IPS DF 6.9 (cell line): ENCODE measurements at regions not wholly inside any gene's neighbourhood (a gene's known extent, or its start where the extent isn't known, plus 50 kb on each side); places are given as distances from the start of the nearest gene placed in this dataset.
"Not testable (repeated sequence)": the region's sequence is repeated elsewhere in the genome, so short reads cannot be mapped to it uniquely, and the experiment has no call there.

ENCODE experiments used
- DNase-seq: peaks from one replicate; pipeline ENCODE4 v3.0.0-alpha.2; 2013; ENCODE audit warnings: low read depth, low spot score
- H3K27ac ChIP-seq: one replicate; pipeline ENCODE4 v1.5.1; 2013; ENCODE audit warnings: low read length, control low read depth
- H3K27me3 ChIP-seq: 2 replicates; pipeline ENCODE4 v1.6.1; 2013; ENCODE audit warnings: mild to moderate bottlenecking, low read length; ENCODE audit not compliant: control insufficient read depth, insufficient read depth
- H3K36me3 ChIP-seq: 2 replicates; pipeline ENCODE4 v1.6.1; 2013; ENCODE audit warnings: low read length; ENCODE audit not compliant: control insufficient read depth, insufficient read depth
- H3K4me1 ChIP-seq: 2 replicates; pipeline ENCODE4 v1.6.1; 2013; ENCODE audit warnings: low read length; ENCODE audit not compliant: control insufficient read depth, insufficient read depth
- H3K4me3 ChIP-seq: 2 replicates; pipeline ENCODE4 v1.5.1; 2013; ENCODE audit warnings: mild to moderate bottlenecking, low read length
- H3K9me3 ChIP-seq: 2 replicates; pipeline ENCODE4 v1.6.1; 2013; ENCODE audit warnings: low read length, inconsistent platforms; ENCODE audit not compliant: control insufficient read depth, insufficient read depth
- WGBS: extraction: QIAGEN DNeasy Blood & Tissue Kit; methylation state at CpG from one replicate; pipeline ENCODE4 v1.1.7; 2013; ENCODE audit warnings: mixed read lengths, missing lambda C conversion rate; ENCODE audit not compliant: insufficient read length, insufficient coverage; 5-methylcytosine and 5-hydroxymethylcytosine counted together

DNA sequence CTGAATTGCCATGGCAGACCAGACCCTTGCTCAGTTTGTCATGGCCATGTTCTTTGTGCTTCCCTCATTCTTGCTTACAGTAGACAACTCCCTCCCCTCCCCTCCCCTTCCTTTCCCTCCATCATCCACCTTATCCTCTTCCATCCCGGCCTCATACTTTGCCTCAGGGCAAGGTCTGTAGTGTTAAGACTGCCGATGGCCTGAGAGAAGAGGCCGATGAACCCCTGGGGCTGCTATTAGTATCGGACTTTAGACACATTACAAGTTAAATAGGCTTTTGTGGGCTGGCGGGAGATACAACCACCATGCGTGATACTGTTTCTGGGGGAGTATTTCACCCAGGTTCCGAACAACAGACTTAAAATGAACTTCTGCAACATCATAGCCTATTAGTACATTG is 364.5 kb upstream of the ZFHX3 start:
- Histone ChIP-seq H3K27me3 (no peaks in the 10 kb centered on the region; the same call in 1 of the 2 replicates), H3K27ac (no peak overlapping the region), H3K4me3 (no peak overlapping the region), H3K4me1 (no peaks in the 10 kb centered on the region), H3K36me3 (no peaks in the 10 kb centered on the region), H3K9me3 (no peaks in the 10 kb centered on the region)
- no CpG with 5 or more reads among the region's 7 CpGs for WGBS
- no peak for DNase-seq

DNA sequence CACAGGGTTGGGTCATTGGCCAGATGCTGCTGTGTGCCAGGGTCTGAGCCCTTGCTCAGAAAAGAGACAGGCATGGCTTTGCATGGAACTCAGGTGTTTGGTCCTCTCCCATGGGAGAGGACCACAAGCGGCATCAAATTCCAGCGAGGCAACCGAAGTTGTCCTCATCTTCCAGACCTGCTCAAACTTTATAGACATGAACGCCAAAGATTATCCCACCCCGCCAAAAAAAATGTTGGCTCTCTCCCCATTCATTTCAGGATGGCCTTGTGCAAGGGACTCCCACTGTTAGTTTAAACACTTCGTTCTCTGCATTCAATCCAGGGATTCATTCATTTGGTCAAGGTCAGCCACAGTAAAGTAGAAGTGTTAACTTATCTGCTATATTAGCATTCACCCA is 360.8 kb upstream of the ZFHX3 start:
- Histone ChIP-seq H3K4me1 (no peaks in the 10 kb centered on the region), H3K4me3 (no peak overlapping the region), H3K36me3 (no peaks in the 10 kb centered on the region), H3K9me3 (no peaks in the 10 kb centered on the region), H3K27me3 (no peaks in the 10 kb centered on the region; the same call in 1 of the 2 replicates), H3K27ac (no peak overlapping the region)
- no peak for DNase-seq
- no CpG with 5 or more reads among the region's 6 CpGs for WGBS

DNA sequence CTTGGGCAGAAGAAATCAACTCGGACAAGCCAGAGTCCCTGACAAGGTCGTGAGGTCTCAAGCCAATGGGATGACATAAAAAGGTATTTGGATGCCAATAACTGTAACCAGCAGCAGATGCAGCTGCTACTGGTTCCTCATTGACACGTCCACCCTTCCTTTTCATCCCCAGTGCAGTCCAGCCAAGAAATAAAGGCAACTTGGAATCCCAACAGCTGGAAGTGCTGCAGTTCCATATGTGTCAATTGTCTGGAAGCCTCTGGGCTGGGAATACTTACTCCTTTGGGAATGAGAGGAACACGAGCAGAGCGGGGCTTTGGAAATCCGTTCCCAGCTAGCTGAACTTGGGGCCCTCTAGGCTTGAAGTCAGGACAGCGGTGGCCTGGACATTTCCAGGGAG is 360.4 kb upstream of the ZFHX3 start:
- Histone ChIP-seq H3K4me3 (no peak overlapping the region), H3K4me1 (no peaks in the 10 kb centered on the region), H3K36me3 (no peaks in the 10 kb centered on the region), H3K27me3 (no peaks in the 10 kb centered on the region; the same call in 1 of the 2 replicates), H3K27ac (no peak overlapping the region), H3K9me3 (no peaks in the 10 kb centered on the region)
- no CpG with 5 or more reads among the region's 7 CpGs for WGBS
- no peak for DNase-seq

DNA sequence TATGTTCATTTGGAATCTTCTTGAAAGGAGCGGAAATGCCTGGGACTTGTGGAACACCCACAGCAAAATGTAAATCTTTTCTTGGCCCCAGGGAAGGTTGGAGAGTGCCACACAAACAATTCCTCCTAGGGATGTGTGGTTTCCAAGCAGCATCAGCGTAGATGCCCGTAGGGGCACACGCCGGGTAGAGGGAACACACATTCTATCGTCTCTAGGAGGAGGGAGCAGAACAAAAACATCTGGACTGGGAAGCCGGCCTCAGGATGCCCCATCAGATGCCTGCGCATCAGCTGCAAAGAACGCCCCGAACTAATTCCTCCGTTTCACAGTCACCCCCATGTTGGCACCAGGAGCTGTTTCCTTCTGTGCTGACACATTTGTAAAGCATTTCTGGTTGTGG is 357.9 kb upstream of the ZFHX3 start:
- Histone ChIP-seq H3K36me3 (no peaks in the 10 kb centered on the region), H3K4me3 (no peak overlapping the region), H3K27me3 (no peaks in the 10 kb centered on the region), H3K4me1 (no peaks in the 10 kb centered on the region), H3K9me3 (no peaks in the 10 kb centered on the region), H3K27ac (no peak overlapping the region)
- no CpG with 5 or more reads among the region's 11 CpGs for WGBS
- DNase-seq: no peak

DNA sequence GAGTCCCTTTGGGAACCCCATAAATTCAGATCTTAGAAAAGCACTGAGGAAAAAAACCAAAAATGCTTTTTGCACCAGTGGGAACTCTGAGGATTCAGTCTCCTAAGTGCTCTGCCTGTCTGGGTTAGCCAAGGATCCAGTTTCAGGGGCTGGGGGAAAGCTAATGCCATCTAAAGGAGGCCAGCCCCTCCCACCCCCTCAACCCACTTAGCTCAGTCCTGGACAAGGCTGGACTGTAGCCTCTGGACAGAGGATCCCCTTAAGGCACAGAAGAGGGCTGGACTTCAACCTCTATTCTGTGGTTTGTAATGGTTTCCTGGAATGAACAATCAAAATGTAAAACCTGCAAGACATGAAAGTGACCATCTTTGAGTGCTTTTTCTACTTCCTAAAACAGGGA is 356.1 kb upstream of the ZFHX3 start:
- Histone ChIP-seq H3K27me3 (no peaks in the 10 kb centered on the region), H3K9me3 (no peaks in the 10 kb centered on the region), H3K27ac (no peak overlapping the region), H3K4me3 (no peak overlapping the region), H3K4me1 (no peaks in the 10 kb centered on the region), H3K36me3 (no peaks in the 10 kb centered on the region)
- no peak for DNase-seq

DNA sequence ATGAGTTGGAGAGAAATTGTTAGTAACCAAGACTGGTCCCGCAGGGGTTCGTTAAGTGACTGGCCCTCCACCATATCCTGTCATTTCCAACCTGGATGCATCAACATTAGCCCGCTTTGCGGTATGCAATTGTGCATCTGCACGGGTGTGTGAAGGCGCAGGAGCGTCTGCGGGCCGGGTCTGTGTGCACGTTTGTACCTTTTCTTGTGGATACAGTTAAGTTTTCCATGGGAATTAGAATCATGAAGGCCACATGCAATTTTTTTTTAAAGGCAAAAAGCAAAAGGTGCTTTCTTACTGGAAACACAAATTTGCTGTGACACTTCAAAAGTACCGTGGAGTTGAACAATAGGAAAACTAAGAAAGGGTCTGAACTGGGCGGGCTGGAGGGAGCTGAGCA is 355.4 kb upstream of the ZFHX3 start:
- Histone ChIP-seq H3K27me3 (no peaks in the 10 kb centered on the region), H3K4me1 (no peaks in the 10 kb centered on the region), H3K9me3 (no peaks in the 10 kb centered on the region), H3K27ac (no peak overlapping the region), H3K4me3 (no peak overlapping the region), H3K36me3 (no peaks in the 10 kb centered on the region)
- no CpG with 5 or more reads among the region's 12 CpGs for WGBS
- DNase-seq: no peak

DNA sequence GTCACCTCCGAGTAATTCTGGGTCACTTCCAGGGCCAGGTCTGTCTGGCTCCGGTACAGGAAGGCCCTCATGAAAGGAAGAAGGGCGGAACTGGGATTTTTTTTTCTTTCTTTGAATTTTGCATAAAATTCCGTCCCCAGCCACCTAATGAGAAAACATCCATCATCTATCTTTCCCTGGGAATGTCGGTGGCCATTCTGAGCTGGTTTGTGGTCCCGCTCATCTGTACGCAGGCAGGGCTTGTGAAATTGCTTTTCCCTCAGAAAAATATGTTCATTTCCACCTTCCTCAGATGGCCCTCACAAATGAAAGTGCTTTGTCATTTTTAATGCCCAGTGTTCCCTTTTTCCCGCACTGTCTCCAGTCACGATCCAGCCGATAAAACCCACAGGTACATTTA is 353.0 kb upstream of the ZFHX3 start:
- DNase-seq: no peak
- H3K36me3 ChIP-seq: no peaks in the 10 kb centered on the region
- H3K27ac ChIP-seq: no peak overlapping the region
- H3K4me1 ChIP-seq: no peaks in the 10 kb centered on the region
- no peak overlapping the region for H3K4me3 ChIP-seq
- H3K27me3 ChIP-seq: no peaks in the 10 kb centered on the region
- H3K9me3 ChIP-seq: no peaks in the 10 kb centered on the region
- no CpG with 5 or more reads among the region's 10 CpGs for WGBS

DNA sequence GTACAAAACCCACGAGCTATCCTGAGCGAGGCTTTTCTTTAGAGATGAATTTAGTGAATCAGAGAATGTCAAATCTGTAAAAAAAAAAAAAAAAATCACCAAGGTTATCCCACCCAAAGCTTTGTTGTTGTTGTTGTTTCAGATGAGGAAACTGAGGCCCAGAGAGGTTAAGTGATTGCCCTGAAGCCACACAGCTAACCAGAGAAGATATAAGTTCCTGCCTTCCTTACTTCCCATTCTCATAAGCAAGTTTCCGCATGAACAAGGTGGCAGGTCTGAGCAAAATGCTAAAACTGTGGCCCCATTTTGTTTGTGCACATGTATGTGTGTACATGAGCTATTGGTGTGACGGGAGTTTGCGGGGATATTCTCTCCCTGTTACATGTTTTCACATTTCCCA is 352.1 kb upstream of the ZFHX3 start:
- H3K27ac ChIP-seq: no peak overlapping the region
- no peaks in the 10 kb centered on the region for H3K9me3 ChIP-seq
- no peaks in the 10 kb centered on the region for H3K4me1 ChIP-seq
- no CpG with 5 or more reads among the region's 5 CpGs for WGBS
- no peaks in the 10 kb centered on the region for H3K36me3 ChIP-seq
- no peak for DNase-seq
- no peak overlapping the region for H3K4me3 ChIP-seq
- no peaks in the 10 kb centered on the region for H3K27me3 ChIP-seq

DNA sequence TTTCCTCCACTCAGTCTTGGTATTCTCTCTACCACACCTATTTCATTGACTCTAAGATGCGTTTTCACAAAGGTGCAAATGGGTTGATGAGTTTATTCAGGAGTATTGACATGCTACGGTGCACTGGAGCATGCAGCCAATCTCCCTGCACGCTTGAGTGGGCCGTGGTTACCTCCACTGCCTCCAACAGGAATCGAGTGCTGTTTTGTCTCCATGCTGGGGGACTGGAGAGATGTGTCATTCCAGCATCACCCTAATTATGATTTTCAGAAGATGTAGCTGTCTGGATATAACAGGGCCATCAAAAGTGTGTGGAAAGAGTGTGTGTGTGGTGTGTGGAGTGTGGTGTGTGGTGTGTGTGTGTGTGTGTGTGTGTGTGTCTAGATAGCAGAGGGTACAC is 351.6 kb upstream of the ZFHX3 start:
- Histone ChIP-seq H3K36me3 (no peaks in the 10 kb centered on the region), H3K27me3 (no peaks in the 10 kb centered on the region)
- WGBS: no CpG with 5 or more reads among the region's 5 CpGs

DNA sequence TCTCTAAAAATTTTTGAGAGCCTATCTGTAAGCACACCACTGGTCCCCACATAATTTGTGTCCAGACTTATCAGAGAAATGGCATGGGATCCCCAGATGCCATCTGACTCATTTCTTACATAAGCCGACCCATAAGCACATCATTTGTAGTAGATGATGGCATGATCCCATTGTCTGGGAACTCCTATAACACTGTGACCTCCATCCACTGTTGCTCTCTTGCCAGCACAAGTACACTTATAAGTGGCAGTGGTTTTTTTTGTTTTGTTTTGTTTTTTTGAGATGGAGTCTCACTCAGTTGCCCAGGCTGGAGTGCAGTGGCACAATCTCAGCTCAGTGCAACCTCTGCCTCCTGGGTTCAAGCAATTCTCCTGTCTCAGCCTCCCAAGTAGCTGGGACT is 350.7 kb upstream of the ZFHX3 start:
- not testable (repeated sequence) for H3K36me3 ChIP-seq, H3K27ac ChIP-seq, H3K4me3 ChIP-seq, H3K9me3 ChIP-seq, H3K4me1 ChIP-seq, H3K27me3 ChIP-seq, DNase-seq
- WGBS: no CpG with 5 or more reads among the region's 1 CpG

More for the DNA sequence above, 351.6 kb upstream of the ZFHX3 start:
- H3K4me1 ChIP-seq: no peaks in the 10 kb centered on the region
- no peak for DNase-seq
- H3K9me3 ChIP-seq: no peaks in the 10 kb centered on the region
- no peak overlapping the region for H3K4me3 ChIP-seq
- no peak overlapping the region for H3K27ac ChIP-seq

DNA sequence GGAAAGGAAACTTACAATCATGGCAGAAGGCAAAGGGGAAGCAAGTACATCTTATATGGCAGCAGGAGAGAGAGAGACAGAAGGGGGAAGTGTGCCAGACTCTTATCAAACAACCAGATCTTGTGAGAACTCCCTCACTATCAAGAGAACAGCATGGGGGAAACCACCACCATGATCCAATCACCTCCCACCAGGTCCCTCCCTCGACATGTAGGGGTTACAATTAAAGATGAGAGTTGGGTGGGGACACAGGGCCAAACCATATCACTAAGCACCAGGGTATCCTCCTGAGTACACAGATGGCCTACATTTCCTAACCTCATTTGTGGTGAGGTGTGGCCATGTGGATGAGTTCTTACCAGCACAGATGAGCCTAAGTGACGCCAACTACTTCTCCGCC is 348.6 kb upstream of the ZFHX3 start:
- no CpG with 5 or more reads among the region's 3 CpGs for WGBS
- H3K36me3 ChIP-seq: no peaks in the 10 kb centered on the region
- H3K9me3 ChIP-seq: no peaks in the 10 kb centered on the region
- no peaks in the 10 kb centered on the region for H3K27me3 ChIP-seq
- DNase-seq: no peak
- no peak overlapping the region for H3K4me3 ChIP-seq
- H3K27ac ChIP-seq: no peak overlapping the region
- no peaks in the 10 kb centered on the region for H3K4me1 ChIP-seq
